Urothelium cell line (cell line): ENCODE measurements at regions not wholly inside any gene's neighbourhood (a gene's known extent, or its start where the extent isn't known, plus 50 kb on each side); places are given as distances from the start of the nearest gene placed in this dataset.

Source experiments
- DNase-seq: peaks from one replicate; pipeline ENCODE4 v3.0.0; 2011; ENCODE audit warnings: low spot score, mixed read lengths
- FAIRE-seq: peaks from 2 replicates; lab custom pipeline; 2011; peaks lifted over from hg19 to GRCh38; lab: Jason Lieb, UNC

- no peak for FAIRE-seq
- no peak for DNase-seq
Measured at GRCh38 chr1:177794376-177794991, 175.4 kb downstream of the SEC16B start.

DNA sequence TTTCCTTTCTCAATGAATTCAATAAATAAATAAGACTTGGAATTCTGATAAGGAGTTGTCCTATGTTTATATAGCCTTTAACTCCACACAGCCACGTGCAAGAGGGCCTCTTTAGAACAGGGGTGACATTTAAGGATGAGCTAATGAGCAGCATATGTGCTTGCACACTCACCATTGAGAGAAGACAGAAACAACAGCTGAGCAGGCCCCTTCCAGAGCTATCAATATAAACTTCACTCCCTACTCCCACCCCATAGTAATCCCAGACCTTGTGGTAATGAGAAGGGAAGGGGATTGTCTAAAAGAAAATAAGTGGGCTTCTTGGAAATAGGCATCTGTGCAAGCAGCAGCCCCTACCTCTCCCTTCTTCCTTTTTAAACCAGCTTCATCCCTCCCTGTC, 176.0 kb downstream of the SEC16B start:
- FAIRE-seq (no peak), DNase-seq (no peak)

GRCh38 chr1:177790566-177790965, 179.3 kb downstream of the SEC16B start:
- no peak for DNase-seq
- FAIRE-seq = no peak

DNA sequence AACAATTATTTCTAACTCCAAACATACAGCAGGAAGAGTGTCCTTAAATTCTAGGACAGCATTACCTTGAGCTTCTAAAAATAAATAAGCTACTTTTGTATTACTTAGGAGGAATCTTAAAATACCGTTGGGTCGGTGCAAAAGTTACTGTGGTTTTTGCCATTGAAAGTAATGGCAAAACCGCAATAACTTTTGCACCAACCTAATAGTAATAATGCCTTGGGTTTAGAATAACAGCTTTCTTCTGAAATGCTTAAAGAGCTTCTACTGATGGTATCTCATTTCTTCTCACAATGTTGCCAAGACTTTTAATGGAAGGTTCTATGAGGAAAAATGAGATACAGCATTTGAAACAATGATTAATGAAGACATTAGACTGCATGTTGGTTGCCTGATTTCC, 179.9 kb downstream of the SEC16B start:
- no peak for DNase-seq
- FAIRE-seq = no peak

DNA sequence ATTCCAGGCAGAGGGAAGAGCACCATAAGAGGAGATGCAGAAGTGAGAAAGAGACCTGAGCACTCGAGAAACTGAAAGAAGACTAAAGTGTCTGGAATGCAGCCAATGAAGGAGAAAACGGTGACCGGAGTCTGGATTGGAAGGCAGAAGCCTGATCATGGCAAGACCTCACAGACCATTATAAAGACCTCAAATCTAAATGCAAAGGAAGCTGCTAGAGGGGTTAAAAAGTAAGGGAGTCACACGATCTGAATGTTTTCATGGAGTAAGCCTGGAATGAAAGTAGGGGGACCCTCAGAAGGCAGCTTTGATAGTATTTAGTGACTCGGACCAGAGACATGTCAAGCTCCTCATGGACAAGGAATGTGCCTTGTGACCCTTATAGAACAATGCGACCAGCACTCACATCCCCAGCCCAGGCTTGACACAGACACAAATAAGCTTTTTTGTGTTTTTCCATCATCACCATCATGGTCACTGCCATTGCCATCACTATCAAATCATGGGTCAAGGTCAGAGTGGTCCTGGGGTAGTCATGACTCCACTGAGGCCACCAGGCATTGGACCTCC, 183.6 kb downstream of the SEC16B start:
- DNase-seq (no peak), FAIRE-seq (no peak)

DNA sequence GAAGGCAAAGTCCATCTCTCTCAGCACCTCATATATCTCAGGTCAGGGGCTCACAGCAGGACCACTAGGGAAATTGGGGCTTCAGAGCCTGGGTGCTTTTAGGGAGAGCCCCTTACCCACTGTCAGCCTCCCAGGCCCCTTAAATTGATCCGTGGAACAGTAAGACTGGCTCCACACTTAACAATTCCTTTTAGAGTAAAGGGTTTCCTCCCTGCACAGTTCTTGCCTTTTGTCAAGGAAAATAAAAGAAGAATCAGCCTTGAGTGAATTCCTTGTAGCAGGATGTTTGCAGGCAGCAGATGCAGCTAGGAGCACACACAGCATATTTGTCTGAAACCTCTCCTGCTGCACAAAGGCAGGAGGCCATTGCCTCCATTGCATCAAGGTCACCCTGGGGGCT, 184.9 kb downstream of the SEC16B start:
- no peak for FAIRE-seq
- DNase-seq = no peak

- no peak for FAIRE-seq
Measured at GRCh38 chr1:177784409-177784808, 185.4 kb downstream of the SEC16B start.

DNA sequence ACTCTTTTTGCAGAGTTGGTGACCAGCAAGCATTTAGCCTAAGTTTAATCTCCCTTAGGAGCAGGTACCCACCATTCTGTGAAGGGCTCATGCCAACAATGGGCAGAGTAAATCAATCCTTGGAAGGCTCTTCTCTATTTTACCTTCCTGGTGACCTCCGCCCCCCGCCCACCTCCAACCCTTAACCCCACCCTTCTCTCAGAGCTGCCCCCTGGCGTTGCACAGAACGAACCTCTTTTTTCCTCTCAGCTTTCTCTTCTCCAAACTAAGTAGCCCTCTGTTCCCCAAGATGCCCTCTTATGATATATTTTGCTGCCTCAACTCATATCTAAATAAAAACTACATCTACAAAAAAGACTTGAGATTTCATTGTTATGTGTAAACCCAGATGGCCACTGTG, 186.8 kb downstream of the SEC16B start:
- no peak for DNase-seq
- no peak for FAIRE-seq

More at GRCh38 chr1:177784409-177784808, 185.4 kb downstream of the SEC16B start:
- DNase-seq = no peak

DNA sequence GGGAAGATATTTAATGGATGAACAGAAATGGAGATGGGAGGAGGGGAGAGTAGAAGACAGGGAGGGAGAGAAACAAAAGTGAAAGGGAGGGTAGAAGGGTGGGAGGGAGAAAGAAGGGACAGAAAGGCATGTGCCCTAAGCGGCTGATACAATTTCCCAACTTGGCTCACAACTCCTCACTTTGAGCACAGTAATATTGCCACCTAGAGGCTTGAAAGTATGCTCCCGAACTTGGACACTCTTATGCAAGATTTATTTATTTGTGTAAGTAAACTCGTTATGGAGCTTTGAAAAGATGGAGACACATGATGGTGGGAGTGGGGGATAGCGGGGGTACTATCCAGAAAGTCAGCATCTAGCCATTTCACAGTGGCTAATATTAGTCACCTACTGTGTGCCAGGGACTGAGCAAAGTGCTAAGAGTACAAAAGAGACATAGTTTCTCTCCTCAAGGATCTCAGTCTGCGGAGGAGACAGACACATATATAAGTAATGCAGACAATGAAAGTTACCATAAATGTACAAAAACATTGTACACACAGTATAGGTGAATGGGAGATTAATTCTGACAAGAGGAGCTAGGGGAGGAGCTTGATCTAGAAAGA, 189.7 kb downstream of the SEC16B start:
- FAIRE-seq (no peak), DNase-seq (peak; percentile 45)

GRCh38 chr1:177779166-177779965, 190.5 kb downstream of the SEC16B start:
- FAIRE-seq = no peak
- DNase-seq = no peak

DNA sequence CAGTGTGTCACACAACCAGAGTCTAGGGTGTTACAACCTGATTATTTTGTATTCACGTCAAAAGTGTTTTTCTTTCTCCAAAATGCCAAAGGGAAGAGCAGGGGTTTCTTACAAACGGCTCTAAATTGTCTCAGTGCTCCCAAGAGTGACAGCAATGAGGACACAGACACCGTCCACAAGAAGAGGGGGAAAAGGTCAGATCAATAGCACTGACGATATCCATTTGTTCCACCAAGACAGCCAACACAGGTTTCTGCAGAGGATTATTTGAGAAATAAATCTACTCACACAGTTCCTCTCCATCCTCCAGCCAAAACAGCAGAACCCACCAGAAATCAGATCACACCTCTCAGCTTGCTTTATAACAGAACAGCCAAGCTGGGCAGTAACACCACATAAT, 193.9 kb downstream of the SEC16B start:
- no peak for DNase-seq
- no peak for FAIRE-seq

- no peak for DNase-seq
- FAIRE-seq = no peak
Measured at GRCh38 chr1:177772386-177772960, 197.4 kb downstream of the SEC16B start.

DNA sequence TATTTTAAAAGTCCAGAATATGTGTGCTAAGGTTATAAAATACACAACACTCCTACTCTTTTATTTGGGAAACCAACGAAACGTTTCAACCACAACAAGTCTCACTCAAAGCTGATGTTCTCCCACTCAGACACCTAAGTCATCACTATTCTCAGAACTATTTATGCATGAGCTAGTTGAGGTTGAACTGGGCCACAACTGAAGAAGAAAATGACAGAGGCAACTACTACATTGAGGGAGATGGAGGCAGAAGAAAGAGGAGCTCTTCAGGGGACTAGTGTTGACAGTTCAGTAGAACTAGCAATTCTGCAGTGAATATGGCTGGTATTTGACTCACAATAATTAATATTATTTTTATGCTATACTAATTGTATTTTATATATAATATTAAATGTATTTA, 198.2 kb downstream of the SEC16B start:
- DNase-seq (no peak), FAIRE-seq (no peak)

GRCh38 chr1:177770096-177770495, 199.8 kb downstream of the SEC16B start:
- no peak for DNase-seq
- no peak for FAIRE-seq

GRCh38 chr1:177755851-177756560, 213.9 kb downstream of the SEC16B start:
- DNase-seq (no peak), FAIRE-seq (no peak)

- FAIRE-seq (no peak), DNase-seq (no peak)
Measured at GRCh38 chr1:177754603-177755002, 215.3 kb downstream of the SEC16B start.

GRCh38 chr1:177753655-177754054, 216.2 kb downstream of the SEC16B start:
- no peak for DNase-seq
- no peak for FAIRE-seq

- FAIRE-seq = no peak
Measured at GRCh38 chr1:177748080-177748801, 221.6 kb downstream of the SEC16B start.

GRCh38 chr1:177746155-177746554, 223.7 kb downstream of the SEC16B start:
- FAIRE-seq (no peak), DNase-seq (no peak)

More at GRCh38 chr1:177748080-177748801, 221.6 kb downstream of the SEC16B start:
- no peak for DNase-seq

DNA sequence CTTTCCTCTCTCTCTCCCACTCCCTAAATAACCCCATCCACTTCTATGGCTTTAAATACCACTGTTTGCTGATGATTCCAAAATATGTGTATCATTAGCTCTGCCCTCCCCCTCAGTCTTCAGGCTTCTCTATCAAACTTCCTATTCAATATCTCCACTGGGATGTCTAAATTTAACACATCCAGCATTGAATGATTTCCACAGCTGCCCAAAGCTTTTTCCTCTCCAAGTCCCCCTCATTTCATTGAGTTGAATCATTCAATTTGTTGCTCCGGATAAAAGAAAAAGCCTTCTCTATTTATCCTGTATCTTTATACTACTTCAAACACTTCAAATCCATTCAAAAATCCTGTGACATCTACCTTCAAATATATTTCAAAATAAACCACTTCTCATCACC, 225.0 kb downstream of the SEC16B start:
- DNase-seq (no peak), FAIRE-seq (no peak)
